Tibial artery (tissue), 4 donors: ENCODE measurements at regions not wholly inside any gene's neighbourhood (a gene's known extent, or its start where the extent isn't known, plus 50 kb on each side); places are given as distances from the start of the nearest gene placed in this dataset.

Source experiments
- DNase-seq, 2 donors: peaks; one replicate each; pipeline ENCODE4 v3.0.0-alpha.2; 2019
- H3K27ac ChIP-seq, 2 donors: fragments of 200-600 bp; sonication (generic) in 1 of 2; 1 replicate in 1 of 2; 2 replicates in 1 of 2; pipeline ENCODE4 v1.5.1; 2018 to 2019; ENCODE audit warnings: mild to moderate bottlenecking in 1 of 2
- H3K27me3 ChIP-seq, 2 donors: fragments of 200-600 bp; sonication (generic) in 1 of 2; one replicate each; pipeline versions ENCODE4 v1.5.1 to v1.6.0; 2016 to 2019
- H3K36me3 ChIP-seq, 3 donors: fragments of 200-600 bp; sonication (generic) in 2 of 3; one replicate each; pipeline ENCODE4 v1.5.1; 2016 to 2019; ENCODE audit warnings: mild to moderate bottlenecking in 2 of 3
- H3K4me1 ChIP-seq, 4 donors: fragments of 200-600 bp; sonication (generic) in 2 of 4; 1 replicate in 3 of 4; 2 replicates in 1 of 4; pipeline ENCODE4 v1.5.1; 2016 to 2019
- H3K4me3 ChIP-seq, 2 donors: fragments of 200-600 bp; sonication (generic) in 1 of 2; 1 replicate in 1 of 2; 2 replicates in 1 of 2; pipeline ENCODE4 v1.5.1; 2018 to 2019; ENCODE audit warnings: mild to moderate bottlenecking in 2 of 2
- H3K9me3 ChIP-seq, 3 donors: fragments of 200-600 bp; sonication (generic) in 1 of 3; one replicate each; pipeline ENCODE4 v1.5.1; 2016 to 2019
- intact Hi-C: fragments of 100-400 bp; cut with DNase I; formaldehyde crosslinking; loops from one replicate; pipeline ENCODE4 v1.15.0; 2023; ENCODE audit warnings: low total_unique reads
- TF ChIP-seq, protein P1 (sequence below), 2 experiments: fragments of 200-600 bp in 1 of 2; fragments of 450-650 bp in 1 of 2; IDR thresholded peaks; one replicate each; pipeline ENCODE4 v1.5.1; 2017 to 2019; ENCODE audit warnings: antibody characterized with exemption in 2 of 2, mild to moderate bottlenecking in 1 of 2, moderate library complexity in 1 of 2

DNA sequence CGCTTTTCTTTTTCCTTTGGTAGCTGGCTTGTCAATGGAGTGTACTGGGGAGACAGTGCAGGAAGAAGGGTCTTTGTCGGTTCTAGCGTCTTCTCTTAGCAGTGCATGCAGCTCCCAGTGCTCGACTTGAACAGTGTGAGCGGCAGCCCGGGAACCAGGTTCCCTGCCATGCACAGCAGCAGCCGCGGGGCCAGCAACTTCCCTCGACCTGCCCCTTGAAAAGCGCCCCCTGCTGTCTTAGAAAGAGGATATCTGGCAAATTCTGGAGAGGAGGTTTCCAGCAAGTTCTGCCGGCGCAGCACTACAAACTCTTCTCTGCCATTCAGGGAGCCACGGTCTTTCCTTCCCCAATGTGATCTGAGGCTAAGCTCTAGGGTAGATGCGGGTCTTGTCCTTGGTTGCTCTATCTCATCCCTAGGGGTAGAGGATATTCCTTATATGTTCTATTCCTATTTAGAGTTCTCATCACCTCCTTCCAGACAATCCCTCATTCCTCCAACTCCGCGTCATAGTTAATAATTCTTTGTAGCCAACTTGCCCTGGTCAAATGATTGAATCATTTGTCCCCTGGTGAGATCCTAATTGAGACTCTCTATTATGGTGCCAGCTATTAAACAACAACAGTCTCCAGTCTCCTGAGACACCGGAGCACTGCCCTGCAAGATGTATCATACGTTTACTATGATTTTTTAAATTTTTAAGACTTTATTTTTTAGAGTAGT, 451.3 kb downstream of the PMP22 start:
- H3K36me3 ChIP-seq: no peaks in the 10 kb centered on the region
- H3K27me3 ChIP-seq: no peaks in the 10 kb centered on the region
- TF ChIP-seq, protein P1, sequence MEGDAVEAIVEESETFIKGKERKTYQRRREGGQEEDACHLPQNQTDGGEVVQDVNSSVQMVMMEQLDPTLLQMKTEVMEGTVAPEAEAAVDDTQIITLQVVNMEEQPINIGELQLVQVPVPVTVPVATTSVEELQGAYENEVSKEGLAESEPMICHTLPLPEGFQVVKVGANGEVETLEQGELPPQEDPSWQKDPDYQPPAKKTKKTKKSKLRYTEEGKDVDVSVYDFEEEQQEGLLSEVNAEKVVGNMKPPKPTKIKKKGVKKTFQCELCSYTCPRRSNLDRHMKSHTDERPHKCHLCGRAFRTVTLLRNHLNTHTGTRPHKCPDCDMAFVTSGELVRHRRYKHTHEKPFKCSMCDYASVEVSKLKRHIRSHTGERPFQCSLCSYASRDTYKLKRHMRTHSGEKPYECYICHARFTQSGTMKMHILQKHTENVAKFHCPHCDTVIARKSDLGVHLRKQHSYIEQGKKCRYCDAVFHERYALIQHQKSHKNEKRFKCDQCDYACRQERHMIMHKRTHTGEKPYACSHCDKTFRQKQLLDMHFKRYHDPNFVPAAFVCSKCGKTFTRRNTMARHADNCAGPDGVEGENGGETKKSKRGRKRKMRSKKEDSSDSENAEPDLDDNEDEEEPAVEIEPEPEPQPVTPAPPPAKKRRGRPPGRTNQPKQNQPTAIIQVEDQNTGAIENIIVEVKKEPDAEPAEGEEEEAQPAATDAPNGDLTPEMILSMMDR (IDR thresholded peaks at IDR 0.05): no peak
- no peak overlapping the region for H3K27ac ChIP-seq
- intact Hi-C loops: no loop called here
- H3K9me3 ChIP-seq: no peaks in the 10 kb centered on the region
- DNase-seq: no peak
- H3K4me1 ChIP-seq: no peaks in the 10 kb centered on the region
- H3K4me3 ChIP-seq: no peak overlapping the region

DNA sequence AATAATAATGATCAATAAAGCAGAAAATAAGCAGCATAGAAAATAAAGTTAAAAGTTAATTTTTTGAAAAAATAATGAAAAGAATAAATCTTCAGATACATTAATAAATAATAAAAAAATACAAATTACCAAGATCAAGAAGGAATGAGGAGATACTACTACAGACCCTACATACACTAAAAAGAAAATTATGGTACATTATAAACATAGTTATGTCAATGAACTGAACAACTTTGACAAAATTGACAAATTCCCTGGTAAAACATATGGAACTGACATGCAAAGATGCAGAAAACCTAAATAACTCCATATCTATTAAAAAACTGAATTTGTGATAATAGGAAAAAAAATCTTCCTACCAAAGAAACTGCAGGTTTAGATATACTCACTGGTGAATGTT, 456.7 kb downstream of the PMP22 start:
- TF ChIP-seq, protein P1 (IDR thresholded peaks at IDR 0.05): no peak
- no peak for DNase-seq
- intact Hi-C loops: no loop called here

DNA sequence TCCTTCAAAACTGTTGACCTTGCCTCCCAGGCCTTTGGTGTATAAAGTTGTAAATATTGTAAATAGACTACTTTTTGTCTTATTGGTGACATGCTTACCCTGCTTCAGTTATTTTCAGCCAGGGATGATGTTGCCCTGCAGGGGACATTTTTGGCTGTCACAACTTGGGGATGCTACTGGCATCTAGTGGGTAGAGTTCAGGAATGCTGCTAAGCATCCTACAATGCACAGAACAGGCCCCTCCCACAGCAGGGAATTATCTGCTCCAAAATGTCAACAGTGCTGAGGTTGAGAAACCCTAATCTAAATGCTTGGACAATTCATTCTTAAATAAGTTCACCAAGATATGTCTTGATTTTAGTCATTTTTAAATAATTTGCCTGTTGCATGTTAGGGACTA, 459.8 kb downstream of the PMP22 start:
- no peak for DNase-seq
- no peaks in the 10 kb centered on the region for H3K36me3 ChIP-seq

More for the DNA sequence above, 456.7 kb downstream of the PMP22 start:
- Histone ChIP-seq H3K27ac (no peak overlapping the region), H3K27me3 (no peaks in the 10 kb centered on the region), H3K4me3 (no peak overlapping the region), H3K36me3 (no peaks in the 10 kb centered on the region), H3K4me1 (no peaks in the 10 kb centered on the region), H3K9me3 (no peaks in the 10 kb centered on the region)

DNA sequence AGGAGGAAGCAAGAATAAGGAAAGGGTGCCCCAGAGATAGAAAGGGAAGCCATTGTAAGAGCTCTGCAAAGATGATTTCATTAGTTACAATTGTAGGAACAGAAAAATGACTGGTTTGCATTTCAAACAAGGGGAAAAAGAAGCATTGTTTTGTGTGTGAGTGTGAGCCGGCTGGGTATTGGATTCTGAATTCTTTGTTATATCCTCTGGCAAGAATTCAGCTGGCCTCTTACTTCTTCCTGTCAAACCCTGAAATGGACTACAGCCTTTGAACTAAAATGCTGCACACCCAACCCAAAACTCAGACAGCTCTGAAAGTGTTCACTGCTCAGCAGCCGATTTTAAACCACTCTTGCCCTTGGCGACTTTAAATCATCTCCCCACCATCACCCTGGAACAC, 461.3 kb downstream of the PMP22 start:
- no peaks in the 10 kb centered on the region for H3K9me3 ChIP-seq
- H3K4me3 ChIP-seq: no peak overlapping the region
- no peaks in the 10 kb centered on the region for H3K27me3 ChIP-seq
- DNase-seq: no peak
- H3K27ac ChIP-seq: no peak overlapping the region
- intact Hi-C loops: no loop called here
- no peaks in the 10 kb centered on the region for H3K36me3 ChIP-seq
- H3K4me1 ChIP-seq: no peaks in the 10 kb centered on the region
- TF ChIP-seq, protein P1 (IDR thresholded peaks at IDR 0.05): no peak

More for the DNA sequence above, 459.8 kb downstream of the PMP22 start:
- Histone ChIP-seq H3K9me3 (no peaks in the 10 kb centered on the region), H3K27ac (no peak overlapping the region), H3K27me3 (no peaks in the 10 kb centered on the region), H3K4me1 (no peaks in the 10 kb centered on the region), H3K4me3 (no peak overlapping the region)
- intact Hi-C loops: no loop called here
- TF ChIP-seq, protein P1 (IDR thresholded peaks at IDR 0.05): no peak

DNA sequence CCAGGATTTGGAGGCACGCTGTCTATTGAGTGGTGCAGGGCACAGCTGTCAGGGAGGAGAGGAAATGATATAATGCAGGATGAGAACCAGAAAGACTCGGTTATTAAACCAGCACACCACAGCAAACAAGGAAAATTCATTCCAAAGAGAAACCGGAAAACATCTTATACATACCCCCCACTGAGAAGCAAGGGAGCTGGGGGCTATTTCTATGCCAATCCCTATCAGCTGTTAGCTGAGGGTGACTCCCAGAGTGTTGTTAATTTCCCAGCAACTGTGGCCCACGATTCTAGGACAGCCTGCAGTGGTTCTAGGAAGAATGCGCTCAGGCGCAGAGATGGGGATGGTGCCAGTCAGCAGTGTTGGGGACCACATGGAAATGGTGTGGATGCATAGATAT, 467.3 kb downstream of the PMP22 start:
- Histone ChIP-seq H3K27me3 (no peaks in the 10 kb centered on the region), H3K9me3 (no peaks in the 10 kb centered on the region), H3K4me1 (no peaks in the 10 kb centered on the region), H3K4me3 (no peak overlapping the region), H3K27ac (no peak overlapping the region), H3K36me3 (no peaks in the 10 kb centered on the region)
- TF ChIP-seq, protein P1 (IDR thresholded peaks at IDR 0.05): no peak
- intact Hi-C loops: no loop called here
- DNase-seq: no peak
